H1 (cell line): ENCODE measurements at regions not wholly inside any gene's neighbourhood (a gene's known extent, or its start where the extent isn't known, plus 50 kb on each side); places are given as distances from the start of the nearest gene placed in this dataset.

Experiments
- CTCF ChIA-PET: fragments of 300-600 bp; sonication (Branson Sonifier 250); formaldehyde crosslinking; loops from one replicate; lab custom pipeline; 2021; ENCODE audit not compliant: partially characterized antibody; lab: Charles Lee
- POLR2A ChIA-PET: fragments of 300-600 bp; sonication (Branson Sonifier 250); formaldehyde crosslinking; loops from one replicate; lab custom pipeline; 2021; ENCODE audit warnings: inconsistent platforms; ENCODE audit not compliant: partially characterized antibody; lab: Charles Lee
- DNase-seq, 2 experiments: peaks; one replicate each; pipeline versions ENCODE4 v3.0.0 to v3.0.0-alpha.2; 2010 to 2022; ENCODE audit warnings: low spot score in 2 of 2, low read depth in 1 of 2, mixed read lengths in 1 of 2
- FAIRE-seq: peaks from 2 replicates; lab custom pipeline; 2011; peaks lifted over from hg19 to GRCh38; lab: Jason Lieb, UNC
- H2AFZ ChIP-seq: 2 replicates; pipeline ENCODE4 v1.8.1; 2012; ENCODE audit warnings: low read length, inconsistent platforms
- H2AK5ac ChIP-seq: 2 replicates; pipeline ENCODE4 v1.6.1; 2013; ENCODE audit warnings: low read depth, low read length
- H2BK120ac ChIP-seq: replicated peaks from 2 replicates; pipeline ENCODE3; 2013; ENCODE audit warnings: low read depth, low read length, inconsistent platforms
- H2BK12ac ChIP-seq: 2 replicates; pipeline ENCODE4 v1.6.1; 2013; ENCODE audit warnings: low read depth, low read length
- H2BK15ac ChIP-seq: 2 replicates; pipeline ENCODE4 v1.6.1; 2013; ENCODE audit warnings: low read length
- H2BK20ac ChIP-seq: 2 replicates; pipeline ENCODE4 v1.6.1; 2013; ENCODE audit warnings: low read length
- H2BK5ac ChIP-seq: 2 replicates; pipeline ENCODE4 v1.6.1; 2013; ENCODE audit warnings: low read depth, low read length
- H3K14ac ChIP-seq: 2 replicates; pipeline ENCODE4 v1.6.1; 2013; ENCODE audit warnings: inconsistent platforms; ENCODE audit not compliant: insufficient read length
- H3K18ac ChIP-seq: 2 replicates; pipeline ENCODE4 v1.6.1; 2013; ENCODE audit warnings: low read length; ENCODE audit errors: extremely low read depth
- H3K23ac ChIP-seq: 2 replicates; pipeline ENCODE4 v1.6.1; 2013; ENCODE audit warnings: inconsistent platforms; ENCODE audit not compliant: insufficient read length
- H3K23me2 ChIP-seq: 2 replicates; pipeline ENCODE4 v1.6.1; 2013; ENCODE audit warnings: low read depth, low read length
- H3K27ac ChIP-seq: 2 replicates; pipeline ENCODE4 v1.6.1; 2011; ENCODE audit warnings: low read depth, low read length, inconsistent platforms
- H3K27me3 ChIP-seq, 4 experiments: replicated peaks in 1 of 4; 1 replicate in 1 of 4; 2 replicates in 3 of 4; pipeline versions ENCODE4 v1.6.1 to v1.8.1; 2011 to 2013; ENCODE audit warnings: low read length in 3 of 4, mild to moderate bottlenecking in 3 of 4, inconsistent platforms in 2 of 4, mixed read lengths in 2 of 4, moderate library complexity in 1 of 4; ENCODE audit not compliant: control insufficient read depth in 3 of 4, insufficient read depth in 3 of 4; ENCODE audit errors: extremely low read depth in 1 of 4
- H3K36me3 ChIP-seq, 4 experiments: 2 replicates each; pipeline versions ENCODE4 v1.6.1 to v1.8.1; 2011 to 2013; ENCODE audit warnings: mild to moderate bottlenecking in 4 of 4, low read length in 3 of 4, moderate library complexity in 2 of 4, control low read depth in 1 of 4, inconsistent platforms in 1 of 4; ENCODE audit not compliant: insufficient read depth in 4 of 4, control insufficient read depth in 2 of 4
- H3K4ac ChIP-seq: replicated peaks from 2 replicates; pipeline ENCODE3; 2013; ENCODE audit warnings: low read length, low read depth, mixed read lengths, inconsistent platforms; ENCODE audit not compliant: insufficient read length
- H3K4me1 ChIP-seq, 4 experiments: replicated peaks in 1 of 4; 1 replicate in 1 of 4; 2 replicates in 3 of 4; pipeline versions ENCODE4 v1.6.1 to v1.8.1; 2011 to 2013; ENCODE audit warnings: low read length in 3 of 4, inconsistent platforms in 2 of 4, mixed read lengths in 1 of 4; ENCODE audit not compliant: insufficient read depth in 4 of 4, control insufficient read depth in 3 of 4
- H3K4me2 ChIP-seq, 2 experiments: 2 replicates each; pipeline versions ENCODE4 v1.6.1 to v1.8.1; 2011 to 2013; ENCODE audit warnings: low read depth in 2 of 2, low read length in 2 of 2, control low read depth in 1 of 2, inconsistent platforms in 1 of 2, mild to moderate bottlenecking in 1 of 2; ENCODE audit not compliant: insufficient read depth in 1 of 2
- H3K4me3 ChIP-seq, 4 experiments: fragments of 200-600, 300-600 bp in 1 of 4; sonication (generic), shearing (Covaris generic), sonication (Bioruptor Twin) in 1 of 4; 2 replicates each; pipeline versions ENCODE4 v1.5.1 to v1.8.1; 2011 to 2016; ENCODE audit warnings: low read length in 4 of 4, low read depth in 3 of 4, control low read depth in 2 of 4, inconsistent platforms in 2 of 4, mild to moderate bottlenecking in 2 of 4, mixed read lengths in 1 of 4, moderate library complexity in 1 of 4; ENCODE audit not compliant: insufficient read depth in 2 of 4; ENCODE audit errors: extremely low read depth in 1 of 4
- H3K56ac ChIP-seq: replicated peaks from 2 replicates; pipeline ENCODE3; 2013; ENCODE audit warnings: low read depth, mild to moderate bottlenecking, mixed read lengths, low read length, inconsistent platforms; ENCODE audit not compliant: insufficient read length
- H3K79me1 ChIP-seq: 2 replicates; pipeline ENCODE4 v1.6.1; 2013; ENCODE audit warnings: low read depth, low read length, control low read depth
- H3K79me2 ChIP-seq, 2 experiments: 2 replicates each; pipeline versions ENCODE4 v1.6.1 to v1.8.1; 2012 to 2013; ENCODE audit warnings: low read length in 2 of 2, mild to moderate bottlenecking in 2 of 2, inconsistent platforms in 1 of 2; ENCODE audit not compliant: insufficient read depth in 2 of 2, control insufficient read depth in 1 of 2
- H3K9ac ChIP-seq, 4 experiments: replicated peaks in 1 of 4; 1 replicate in 1 of 4; 2 replicates in 3 of 4; pipeline versions ENCODE4 v1.6.1 to v1.8.1; 2011 to 2013; ENCODE audit warnings: low read depth in 3 of 4, low read length in 3 of 4, control low read depth in 2 of 4, mild to moderate bottlenecking in 2 of 4, moderate library complexity in 2 of 4, inconsistent platforms in 1 of 4; ENCODE audit errors: extremely low read depth in 1 of 4
- H3K9me3 ChIP-seq, 2 experiments: 2 replicates each; pipeline versions ENCODE4 v1.6.1 to v1.8.1; 2012 to 2013; ENCODE audit warnings: mild to moderate bottlenecking in 2 of 2, moderate library complexity in 2 of 2, control low read depth in 1 of 2, inconsistent platforms in 1 of 2, low read depth in 1 of 2, low read length in 1 of 2, mixed read lengths in 1 of 2; ENCODE audit not compliant: insufficient read depth in 2 of 2
- H4K20me1 ChIP-seq, 2 experiments: replicated peaks in 1 of 2; 2 replicates each; pipeline versions ENCODE3 to v1.8.1; 2011 to 2013; ENCODE audit warnings: inconsistent platforms in 2 of 2, low read length in 2 of 2, mild to moderate bottlenecking in 1 of 2; ENCODE audit not compliant: insufficient read depth in 2 of 2, control insufficient read depth in 1 of 2
- H4K5ac ChIP-seq: 2 replicates; pipeline ENCODE4 v1.6.1; 2013; ENCODE audit warnings: low read length, low read depth, mixed read lengths, inconsistent platforms; ENCODE audit not compliant: insufficient read length
- H4K8ac ChIP-seq: 2 replicates; pipeline ENCODE4 v1.8.0; 2013; ENCODE audit warnings: mild to moderate bottlenecking, moderate library complexity, low read length, inconsistent platforms; ENCODE audit not compliant: insufficient read depth; ENCODE audit errors: extremely low read depth
- H4K91ac ChIP-seq: replicated peaks from 2 replicates; pipeline ENCODE3; 2013; ENCODE audit warnings: low read length, mixed read lengths, inconsistent platforms; ENCODE audit not compliant: insufficient read length
- ASH2L ChIP-seq: fragments of 200-600, 300-600 bp; sonication (generic); IDR thresholded peaks from one replicate; pipeline ENCODE4 v1.7.1; 2017; ENCODE audit warnings: low read length
- E2F6 ChIP-seq: IDR thresholded peaks from 2 replicates; pipeline ENCODE4 v1.6.1; 2012; ENCODE audit warnings: inconsistent platforms
- MAFK ChIP-seq: IDR thresholded peaks from 2 replicates; pipeline ENCODE4 v1.6.1; 2012; ENCODE audit warnings: low read depth, mild to moderate bottlenecking, improper control_type of control experiment, low read length
- POLR2A ChIP-seq, 2 experiments: IDR thresholded peaks; 1 replicate in 1 of 2; 2 replicates in 1 of 2; pipeline ENCODE4 v1.6.1; 2011; ENCODE audit warnings: low read depth in 2 of 2, low read length in 2 of 2, mild to moderate bottlenecking in 2 of 2; ENCODE audit errors: control extremely low read depth in 1 of 2
- RFX5 ChIP-seq: IDR thresholded peaks from 2 replicates; pipeline ENCODE4 v1.6.1; 2011; ENCODE audit warnings: low read depth, low read length, improper control_type of control experiment, borderline replicate concordance
- RNF2 ChIP-seq: fragments of 200-900, 300-1000 bp; sonication (generic); IDR thresholded peaks from 2 replicates; pipeline ENCODE4 v1.7.1; 2016; ENCODE audit warnings: borderline replicate concordance, low read depth, mild to moderate bottlenecking, antibody characterized with exemption, low read length; ENCODE audit not compliant: poor library complexity, severe bottlenecking; ENCODE audit errors: missing control alignments
- RXRA ChIP-seq: IDR thresholded peaks from 2 replicates; pipeline ENCODE4 v1.6.1; 2011; ENCODE audit warnings: low read depth, mild to moderate bottlenecking, low read length, moderate library complexity; ENCODE audit not compliant: insufficient read depth
- SP2 ChIP-seq: IDR thresholded peaks from 2 replicates; pipeline ENCODE4 v1.6.1; 2012; ENCODE audit warnings: mild to moderate bottlenecking, low read length, inconsistent platforms
- SP4 ChIP-seq: IDR thresholded peaks from 2 replicates; pipeline ENCODE4 v1.6.1; 2012; ENCODE audit warnings: low read length, inconsistent platforms
- TAF1 ChIP-seq: IDR thresholded peaks from 2 replicates; pipeline ENCODE4 v1.6.1; 2011; ENCODE audit warnings: mild to moderate bottlenecking, low read depth, low read length
- TAF7 ChIP-seq: optimal IDR thresholded peaks from 2 replicates; pipeline ENCODE3; 2011; ENCODE audit warnings: low read depth, mild to moderate bottlenecking, inconsistent platforms, low read length, moderate library complexity, borderline replicate concordance
- TCF12 ChIP-seq: IDR thresholded peaks from 2 replicates; pipeline ENCODE4 v1.6.1; 2011; ENCODE audit warnings: low read depth, mild to moderate bottlenecking, low read length
- WGBS, 2 experiments: shearing (Covaris generic) in 1 of 2; methylation state at CpG; one replicate each; pipeline versions ENCODE4 v1.1.6 to v1.1.7; 2013 to 2015; ENCODE audit warnings: low lambda C conversion rate in 2 of 2, mixed read lengths in 2 of 2, inconsistent platforms in 1 of 2, low coverage in 1 of 2, missing lambda C conversion rate in 1 of 2; ENCODE audit not compliant: insufficient replicate concordance in 2 of 2, insufficient coverage in 1 of 2, insufficient read length in 1 of 2; ENCODE audit errors: extremely low coverage in 1 of 2, missing lambda C conversion rate in 1 of 2; 5-methylcytosine and 5-hydroxymethylcytosine counted together
- TF ChIP-seq, protein P1 (sequence below): IDR thresholded peaks from 2 replicates; pipeline ENCODE4 v1.6.1; 2011; ENCODE audit warnings: low read depth, mild to moderate bottlenecking, low read length; ENCODE audit not compliant: insufficient read depth
- TF ChIP-seq, protein P2 (sequence below): IDR thresholded peaks from 2 replicates; pipeline ENCODE4 v1.6.1; 2012; ENCODE audit warnings: inconsistent platforms

DNA sequence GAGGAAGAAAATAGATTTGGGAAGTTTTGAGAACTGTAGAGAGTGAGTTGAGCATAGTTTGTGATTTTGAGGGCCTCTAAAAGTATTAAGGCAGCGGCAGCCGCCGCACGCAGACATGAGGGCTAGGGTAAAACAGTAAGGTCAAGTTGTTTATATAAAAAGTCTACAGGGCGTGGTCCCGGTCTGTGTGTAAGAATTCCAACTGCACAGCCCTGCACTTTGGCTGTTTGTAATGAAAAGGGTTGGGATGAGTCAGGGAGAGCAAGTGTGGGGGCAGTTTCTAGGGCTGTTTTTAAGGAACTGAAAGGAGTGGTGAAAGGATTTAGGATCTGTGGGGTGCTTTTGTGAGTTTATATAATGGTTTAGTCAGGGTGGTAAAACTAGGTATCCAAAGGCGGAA is 55.0 kb downstream of the BEX3 start:
- Histone ChIP-seq H4K5ac (no peak overlapping the region), H3K4me2 (no peak overlapping the region), H2BK5ac (no peak overlapping the region), H2BK12ac (no peak overlapping the region), H2AFZ (no peak overlapping the region), H3K18ac (no peak overlapping the region), H3K9ac (no peak overlapping the region), H3K9me3 (no peaks in the 10 kb centered on the region), H3K27ac (no peak overlapping the region), H3K23ac (no peak overlapping the region), H3K27me3 (no peaks in the 10 kb centered on the region), H2AK5ac (no peak overlapping the region), H3K36me3 (no peaks in the 10 kb centered on the region), H3K4me3 (no peak overlapping the region), H2BK20ac (no peak overlapping the region), H3K4me1 (peaks cover 0 to 4% (median 0%) of the 10 kb centered on the region in 4 experiments; a peak in 1 of 7 replicates), H4K8ac (no peak overlapping the region), H4K20me1 (no peaks in the 10 kb centered on the region), H3K14ac (no peak overlapping the region), H2BK120ac (no peak overlapping the region), H3K23me2 (no peaks in the 10 kb centered on the region), H3K79me2 (no peaks in the 10 kb centered on the region), H3K4ac (no peak overlapping the region), H4K91ac (no peak overlapping the region), H3K56ac (no peak overlapping the region), H2BK15ac (no peak overlapping the region), H3K79me1 (no peaks in the 10 kb centered on the region)
- ChIA-PET CTCF (interaction anchor here (1.1 kb wide), 1 partner anchor 32 kb away, joined by 7 read pairs; no protein-coding TSS in a partner anchor), POLR2A (interaction anchor here (1.4 kb wide), 1 partner anchor 27 kb away, joined by 3 read pairs; no protein-coding TSS in a partner anchor)
- FAIRE-seq (no peak), DNase-seq (no peak)
- 94% methylated on average over 6 of the region's 7 CpGs; no CpG with 5 or more reads in 1 of the 2 experiments for WGBS, 2 experiments
- TF ChIP-seq, protein P1, sequence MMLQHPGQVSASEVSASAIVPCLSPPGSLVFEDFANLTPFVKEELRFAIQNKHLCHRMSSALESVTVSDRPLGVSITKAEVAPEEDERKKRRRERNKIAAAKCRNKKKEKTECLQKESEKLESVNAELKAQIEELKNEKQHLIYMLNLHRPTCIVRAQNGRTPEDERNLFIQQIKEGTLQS: no peak
- TF ChIP-seq SP2 (no peak), TAF7 (no peak), MAFK (no peak), RNF2 (no peak), TAF1 (no peak), TCF12 (no peak), E2F6 (no peak), ASH2L (no peak), SP4 (no peak), RXRA (no peak), RFX5 (no peak), POLR2A (IDR thresholded peaks at IDR 0.05; ENCODE audit: control extremely low read depth in 1 of 2, low read depth in 2 of 2, low read length in 2 of 2) (no peak)
- TF ChIP-seq, protein P2, sequence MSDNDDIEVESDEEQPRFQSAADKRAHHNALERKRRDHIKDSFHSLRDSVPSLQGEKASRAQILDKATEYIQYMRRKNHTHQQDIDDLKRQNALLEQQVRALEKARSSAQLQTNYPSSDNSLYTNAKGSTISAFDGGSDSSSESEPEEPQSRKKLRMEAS: no peak
